Tongue (tissue), 1 donor: ENCODE measurements at regions not wholly inside any gene's neighbourhood (a gene's known extent, or its start where the extent isn't known, plus 50 kb on each side); places are given as distances from the start of the nearest gene placed in this dataset.

ENCODE experiments used
- DNase-seq: peaks from one replicate; pipeline ENCODE4 v3.0.0-alpha.2; 2015

GRCh38 chr5:143870362-143870761 is 58.4 kb downstream of the HMHB1 start:
- DNase-seq: no peak

GRCh38 chr5:143870871-143871632 is 59.1 kb downstream of the HMHB1 start:
- DNase-seq: no peak

- DNase-seq: no peak
Measured at GRCh38 chr5:143871672-143872071, 59.7 kb downstream of the HMHB1 start.

GRCh38 chr5:143874312-143874711 is 62.4 kb downstream of the HMHB1 start:
- DNase-seq: peak; percentile 33

GRCh38 chr5:143877196-143877595 is 65.2 kb downstream of the HMHB1 start:
- DNase-seq: no peak

GRCh38 chr5:143878430-143878829 is 66.5 kb downstream of the HMHB1 start:
- no peak for DNase-seq

- DNase-seq: no peak
Measured at GRCh38 chr5:143879646-143880045, 67.7 kb downstream of the HMHB1 start.

GRCh38 chr5:143880178-143880577 is 68.2 kb downstream of the HMHB1 start:
- no peak for DNase-seq

GRCh38 chr5:143882520-143882919 is 70.6 kb downstream of the HMHB1 start:
- DNase-seq: no peak

GRCh38 chr5:143886096-143886495 is 74.1 kb downstream of the HMHB1 start:
- DNase-seq: peak; percentile 88

- DNase-seq: peak; percentile 81
Measured at GRCh38 chr5:143886651-143887638, 75.0 kb downstream of the HMHB1 start.

- DNase-seq: peak; percentile 59
Measured at GRCh38 chr5:143887903-143888665, 76.1 kb downstream of the HMHB1 start.

- DNase-seq: no peak
Measured at GRCh38 chr5:143888912-143889311, 77.0 kb downstream of the HMHB1 start.

- peak; percentile 54 for DNase-seq
Measured at GRCh38 chr5:143889986-143890385, 78.0 kb downstream of the HMHB1 start.

GRCh38 chr5:143890487-143890886 is 78.5 kb downstream of the HMHB1 start:
- DNase-seq: peak; percentile 77

GRCh38 chr5:143892271-143892670 is 80.3 kb downstream of the HMHB1 start:
- peak; percentile 76 for DNase-seq

GRCh38 chr5:143892908-143893307 is 80.9 kb downstream of the HMHB1 start:
- DNase-seq: no peak

GRCh38 chr5:143893638-143894037 is 81.7 kb downstream of the HMHB1 start:
- DNase-seq: no peak

- no peak for DNase-seq
Measured at GRCh38 chr5:143896516-143896915, 84.6 kb downstream of the HMHB1 start.

- peak; percentile 13 for DNase-seq
Measured at GRCh38 chr5:143896966-143897365, 85.0 kb downstream of the HMHB1 start.

GRCh38 chr5:143898381-143898780 is 86.4 kb downstream of the HMHB1 start:
- no peak for DNase-seq

GRCh38 chr5:143898916-143899591 is 87.1 kb downstream of the HMHB1 start:
- DNase-seq: no peak
